SK-N-SH treated with all-trans-retinoic acid at 6 μM for 48 hours (cell line): ENCODE measurements at regions not wholly inside any gene's neighbourhood (a gene's known extent, or its start where the extent isn't known, plus 50 kb on each side); places are given as distances from the start of the nearest gene placed in this dataset.

ENCODE experiments used
- ATAC-seq: fragments of 200-7000 bp; cut with Tn5 transposase; 3 replicates; pipeline ENCODE4 v1.9.1; 2020; ENCODE audit warnings: mild to moderate bottlenecking, moderate library complexity
- ARNTL ChIP-seq: fragments of 450-650 bp; formaldehyde crosslinking; IDR thresholded peaks from 2 replicates; pipeline ENCODE4 v1.5.0; 2020; ENCODE audit warnings: low read depth, mild to moderate bottlenecking, moderate library complexity, borderline replicate concordance
- CSRNP3 ChIP-seq: fragments of 250-450 bp; sonication (Bioruptor Pico); IDR thresholded peaks from 2 replicates; pipeline ENCODE4 v1.5.1; 2021; ENCODE audit warnings: mild to moderate bottlenecking, moderate library complexity
- ESRRG ChIP-seq: fragments of 250-450 bp; sonication (Bioruptor Pico); IDR thresholded peaks from 2 replicates; pipeline ENCODE4 v1.6.1; 2021; ENCODE audit warnings: mild to moderate bottlenecking
- GLIS3 ChIP-seq: fragments of 250-450 bp; sonication (Bioruptor Pico); IDR thresholded peaks from 2 replicates; pipeline ENCODE4 v1.5.0; 2020; ENCODE audit warnings: mild to moderate bottlenecking, moderate library complexity
- ISL1 ChIP-seq: fragments of 250-450 bp; sonication (Bioruptor Pico); IDR thresholded peaks from 2 replicates; pipeline ENCODE4 v2.1.2; 2022; ENCODE audit warnings: mild to moderate bottlenecking, moderate library complexity
- OSR1 ChIP-seq: fragments of 250-450 bp; sonication (Bioruptor Pico); IDR thresholded peaks from 2 replicates; pipeline ENCODE4 v1.8.0; 2022; ENCODE audit warnings: moderate library complexity, mild to moderate bottlenecking, inconsistent platforms
- PPARA ChIP-seq: fragments of 250-450 bp; sonication (Bioruptor Pico); IDR thresholded peaks from 2 replicates; pipeline ENCODE4 v1.5.0; 2020; ENCODE audit warnings: mild to moderate bottlenecking, borderline replicate concordance
- RARB ChIP-seq: fragments of 250-450 bp; sonication (Bioruptor Pico); IDR thresholded peaks from 2 replicates; pipeline ENCODE4 v1.8.0; 2021; ENCODE audit warnings: mild to moderate bottlenecking, moderate library complexity
- SNAI2 ChIP-seq: fragments of 250-450 bp; sonication (Bioruptor Pico); IDR thresholded peaks from 2 replicates; pipeline ENCODE4 v1.5.0; 2020; ENCODE audit warnings: mild to moderate bottlenecking, moderate library complexity
- TCF4 ChIP-seq: fragments of 250-450 bp; sonication (Bioruptor Pico); IDR thresholded peaks from 2 replicates; pipeline ENCODE4 v1.8.0; 2021; ENCODE audit warnings: mild to moderate bottlenecking, moderate library complexity, borderline replicate concordance
- TOX ChIP-seq: fragments of 250-450 bp; sonication (Bioruptor Pico); IDR thresholded peaks from 2 replicates; pipeline ENCODE4 v1.8.0; 2021; ENCODE audit warnings: mild to moderate bottlenecking, moderate library complexity, borderline replicate concordance
- ZFP30 ChIP-seq: fragments of 450-650 bp; formaldehyde crosslinking; IDR thresholded peaks from 2 replicates; pipeline ENCODE4 v1.5.0; 2022; ENCODE audit warnings: mild to moderate bottlenecking, moderate library complexity
- ZNF565 ChIP-seq: fragments of 450-650 bp; formaldehyde crosslinking; conservative IDR thresholded peaks from 2 replicates; pipeline ENCODE4 v1.5.0; 2020; ENCODE audit warnings: low read depth, mild to moderate bottlenecking, moderate library complexity
- ZNF70 ChIP-seq: fragments of 450-650 bp; formaldehyde crosslinking; IDR thresholded peaks from 2 replicates; pipeline ENCODE4 v1.5.0; 2020; ENCODE audit warnings: mild to moderate bottlenecking, moderate library complexity
- ZNF8 ChIP-seq: fragments of 450-650 bp; formaldehyde crosslinking; IDR thresholded peaks from 2 replicates; pipeline ENCODE4 v1.5.0; 2020; ENCODE audit warnings: mild to moderate bottlenecking, moderate library complexity
- TF ChIP-seq, protein P1 (sequence below): fragments of 250-450 bp; sonication (Bioruptor Pico); IDR thresholded peaks from 2 replicates; pipeline ENCODE4 v1.8.0; 2020; ENCODE audit warnings: mild to moderate bottlenecking, moderate library complexity, borderline replicate concordance
- TF ChIP-seq, protein P2 (sequence below): fragments of 250-450 bp; sonication (Bioruptor Pico); IDR thresholded peaks from 2 replicates; pipeline ENCODE4 v1.8.0; 2021; ENCODE audit warnings: low read depth, mild to moderate bottlenecking, moderate library complexity, borderline replicate concordance
- TF ChIP-seq, protein P3 (sequence below): fragments of 250-450 bp; sonication (Bioruptor Pico); IDR thresholded peaks from 2 replicates; pipeline ENCODE4 v1.5.0; 2020; ENCODE audit warnings: mild to moderate bottlenecking, moderate library complexity
- TF ChIP-seq, protein P4 (sequence below): fragments of 250-450 bp; sonication (Bioruptor Pico); IDR thresholded peaks from 2 replicates; pipeline ENCODE4 v1.5.1; 2020; ENCODE audit warnings: low read depth, mild to moderate bottlenecking, moderate library complexity

DNA sequence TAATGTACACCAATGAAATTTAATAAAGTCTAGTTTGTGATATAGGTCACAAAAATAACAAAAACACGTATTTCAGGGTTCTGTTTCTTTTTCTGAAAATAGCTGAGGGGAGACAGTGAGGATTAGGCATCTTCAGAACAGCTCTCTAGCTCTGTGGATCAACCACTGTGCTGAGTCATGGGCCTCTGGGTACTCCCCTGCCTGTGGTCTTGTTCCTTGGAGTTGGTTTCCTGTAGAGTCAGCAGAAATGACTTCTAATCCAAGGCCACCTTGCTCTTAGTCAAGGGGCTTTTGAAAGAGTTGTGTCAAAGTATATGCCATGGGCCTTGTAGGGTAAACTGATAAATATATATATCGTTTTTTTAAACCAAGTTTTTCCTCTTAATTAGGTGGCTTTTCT is 141.8 kb upstream of the ZRANB2 start:
- TF ChIP-seq ZNF565 (CRISPR knock-in tag) (no peak), TOX (no peak), ZFP30 (CRISPR knock-in tag) (no peak), RARB (no peak), ZNF70 (CRISPR knock-in tag) (no peak), ESRRG (CRISPR knock-in tag) (no peak), GLIS3 (no peak), SNAI2 (CRISPR knock-in tag) (no peak), CSRNP3 (CRISPR knock-in tag) (no peak)
- TF ChIP-seq, protein P1, sequence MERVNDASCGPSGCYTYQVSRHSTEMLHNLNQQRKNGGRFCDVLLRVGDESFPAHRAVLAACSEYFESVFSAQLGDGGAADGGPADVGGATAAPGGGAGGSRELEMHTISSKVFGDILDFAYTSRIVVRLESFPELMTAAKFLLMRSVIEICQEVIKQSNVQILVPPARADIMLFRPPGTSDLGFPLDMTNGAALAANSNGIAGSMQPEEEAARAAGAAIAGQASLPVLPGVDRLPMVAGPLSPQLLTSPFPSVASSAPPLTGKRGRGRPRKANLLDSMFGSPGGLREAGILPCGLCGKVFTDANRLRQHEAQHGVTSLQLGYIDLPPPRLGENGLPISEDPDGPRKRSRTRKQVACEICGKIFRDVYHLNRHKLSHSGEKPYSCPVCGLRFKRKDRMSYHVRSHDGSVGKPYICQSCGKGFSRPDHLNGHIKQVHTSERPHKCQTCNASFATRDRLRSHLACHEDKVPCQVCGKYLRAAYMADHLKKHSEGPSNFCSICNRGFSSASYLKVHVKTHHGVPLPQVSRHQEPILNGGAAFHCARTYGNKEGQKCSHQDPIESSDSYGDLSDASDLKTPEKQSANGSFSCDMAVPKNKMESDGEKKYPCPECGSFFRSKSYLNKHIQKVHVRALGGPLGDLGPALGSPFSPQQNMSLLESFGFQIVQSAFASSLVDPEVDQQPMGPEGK, result no peak
- TF ChIP-seq, protein P2, sequence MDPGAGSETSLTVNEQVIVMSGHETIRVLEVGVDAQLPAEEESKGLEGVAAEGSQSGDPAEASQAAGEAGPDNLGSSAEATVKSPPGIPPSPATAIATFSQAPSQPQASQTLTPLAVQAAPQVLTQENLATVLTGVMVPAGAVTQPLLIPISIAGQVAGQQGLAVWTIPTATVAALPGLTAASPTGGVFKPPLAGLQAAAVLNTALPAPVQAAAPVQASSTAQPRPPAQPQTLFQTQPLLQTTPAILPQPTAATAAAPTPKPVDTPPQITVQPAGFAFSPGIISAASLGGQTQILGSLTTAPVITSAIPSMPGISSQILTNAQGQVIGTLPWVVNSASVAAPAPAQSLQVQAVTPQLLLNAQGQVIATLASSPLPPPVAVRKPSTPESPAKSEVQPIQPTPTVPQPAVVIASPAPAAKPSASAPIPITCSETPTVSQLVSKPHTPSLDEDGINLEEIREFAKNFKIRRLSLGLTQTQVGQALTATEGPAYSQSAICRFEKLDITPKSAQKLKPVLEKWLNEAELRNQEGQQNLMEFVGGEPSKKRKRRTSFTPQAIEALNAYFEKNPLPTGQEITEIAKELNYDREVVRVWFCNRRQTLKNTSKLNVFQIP (CRISPR knock-in tag), result no peak
- no peak for ATAC-seq

- no peak for ATAC-seq
These were observed 129.9 kb upstream of the ZRANB2 start for GRCh38 chr1:71210718-71211117.

More at GRCh38 chr1:71210718-71211117, 129.9 kb upstream of the ZRANB2 start:
- TF ChIP-seq ZFP30 (CRISPR knock-in tag) (no peak), PPARA (CRISPR knock-in tag) (no peak), ARNTL (CRISPR knock-in tag) (no peak), OSR1 (CRISPR knock-in tag) (no peak), RARB (no peak), ZNF8 (CRISPR knock-in tag) (no peak), TOX (no peak), ZNF70 (CRISPR knock-in tag) (no peak), ISL1 (CRISPR knock-in tag) (no peak), TCF4 (no peak), ESRRG (CRISPR knock-in tag) (no peak), CSRNP3 (CRISPR knock-in tag) (no peak), ZNF565 (CRISPR knock-in tag) (no peak)
- TF ChIP-seq, protein P3, sequence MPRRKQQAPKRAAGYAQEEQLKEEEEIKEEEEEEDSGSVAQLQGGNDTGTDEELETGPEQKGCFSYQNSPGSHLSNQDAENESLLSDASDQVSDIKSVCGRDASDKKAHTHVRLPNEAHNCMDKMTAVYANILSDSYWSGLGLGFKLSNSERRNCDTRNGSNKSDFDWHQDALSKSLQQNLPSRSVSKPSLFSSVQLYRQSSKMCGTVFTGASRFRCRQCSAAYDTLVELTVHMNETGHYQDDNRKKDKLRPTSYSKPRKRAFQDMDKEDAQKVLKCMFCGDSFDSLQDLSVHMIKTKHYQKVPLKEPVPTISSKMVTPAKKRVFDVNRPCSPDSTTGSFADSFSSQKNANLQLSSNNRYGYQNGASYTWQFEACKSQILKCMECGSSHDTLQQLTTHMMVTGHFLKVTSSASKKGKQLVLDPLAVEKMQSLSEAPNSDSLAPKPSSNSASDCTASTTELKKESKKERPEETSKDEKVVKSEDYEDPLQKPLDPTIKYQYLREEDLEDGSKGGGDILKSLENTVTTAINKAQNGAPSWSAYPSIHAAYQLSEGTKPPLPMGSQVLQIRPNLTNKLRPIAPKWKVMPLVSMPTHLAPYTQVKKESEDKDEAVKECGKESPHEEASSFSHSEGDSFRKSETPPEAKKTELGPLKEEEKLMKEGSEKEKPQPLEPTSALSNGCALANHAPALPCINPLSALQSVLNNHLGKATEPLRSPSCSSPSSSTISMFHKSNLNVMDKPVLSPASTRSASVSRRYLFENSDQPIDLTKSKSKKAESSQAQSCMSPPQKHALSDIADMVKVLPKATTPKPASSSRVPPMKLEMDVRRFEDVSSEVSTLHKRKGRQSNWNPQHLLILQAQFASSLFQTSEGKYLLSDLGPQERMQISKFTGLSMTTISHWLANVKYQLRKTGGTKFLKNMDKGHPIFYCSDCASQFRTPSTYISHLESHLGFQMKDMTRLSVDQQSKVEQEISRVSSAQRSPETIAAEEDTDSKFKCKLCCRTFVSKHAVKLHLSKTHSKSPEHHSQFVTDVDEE (CRISPR knock-in tag), result no peak
- TF ChIP-seq, protein P2 (CRISPR knock-in tag), result no peak
- TF ChIP-seq, protein P4, sequence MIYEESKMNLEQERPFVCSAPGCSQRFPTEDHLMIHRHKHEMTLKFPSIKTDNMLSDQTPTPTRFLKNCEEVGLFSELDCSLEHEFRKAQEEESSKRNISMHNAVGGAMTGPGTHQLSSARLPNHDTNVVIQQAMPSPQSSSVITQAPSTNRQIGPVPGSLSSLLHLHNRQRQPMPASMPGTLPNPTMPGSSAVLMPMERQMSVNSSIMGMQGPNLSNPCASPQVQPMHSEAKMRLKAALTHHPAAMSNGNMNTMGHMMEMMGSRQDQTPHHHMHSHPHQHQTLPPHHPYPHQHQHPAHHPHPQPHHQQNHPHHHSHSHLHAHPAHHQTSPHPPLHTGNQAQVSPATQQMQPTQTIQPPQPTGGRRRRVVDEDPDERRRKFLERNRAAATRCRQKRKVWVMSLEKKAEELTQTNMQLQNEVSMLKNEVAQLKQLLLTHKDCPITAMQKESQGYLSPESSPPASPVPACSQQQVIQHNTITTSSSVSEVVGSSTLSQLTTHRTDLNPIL (CRISPR knock-in tag), result no peak
